ENCODE measurements at regions not wholly inside any gene's neighbourhood (a gene's known extent, or its start where the extent isn't known, plus 50 kb on each side); places are given as distances from the start of the nearest gene placed in this dataset.

DNA sequence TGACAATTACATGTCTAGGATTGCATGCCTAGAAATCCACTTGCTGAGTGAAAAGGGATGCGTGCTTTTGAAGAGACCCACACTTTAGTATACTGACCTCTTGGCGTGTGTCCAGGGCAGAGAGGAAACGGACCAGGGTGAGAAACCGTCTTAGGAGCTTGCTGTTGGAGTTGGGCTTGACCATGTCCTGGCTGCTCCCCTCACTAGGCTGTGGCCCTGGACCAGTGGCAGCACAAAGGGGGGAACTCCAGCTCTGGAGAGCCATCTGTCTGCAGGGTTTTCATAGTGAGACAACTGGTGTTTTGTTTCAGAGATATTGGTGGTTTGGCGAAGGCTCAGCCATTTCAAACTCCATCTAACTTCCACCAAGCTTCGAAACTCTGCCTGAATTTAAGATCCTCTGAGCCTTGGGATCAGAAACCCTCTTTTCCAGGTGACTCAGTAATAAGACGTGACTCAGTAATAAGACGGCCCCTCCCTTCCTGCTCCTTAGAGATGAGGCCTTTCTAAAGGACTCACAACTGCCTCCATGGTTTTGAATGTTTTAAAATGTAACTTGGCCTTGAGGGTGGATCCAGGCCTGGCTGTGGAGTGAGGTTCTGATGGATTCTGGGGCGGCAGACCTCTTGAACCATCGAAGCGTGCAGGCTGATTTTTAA, 165.8 kb downstream of the MELK start:
- H3K4me3 ChIP-seq (ENCODE audit: control insufficient read depth, low read depth, low read length), result no peak overlapping the region
- TF ChIP-seq, protein P1, sequence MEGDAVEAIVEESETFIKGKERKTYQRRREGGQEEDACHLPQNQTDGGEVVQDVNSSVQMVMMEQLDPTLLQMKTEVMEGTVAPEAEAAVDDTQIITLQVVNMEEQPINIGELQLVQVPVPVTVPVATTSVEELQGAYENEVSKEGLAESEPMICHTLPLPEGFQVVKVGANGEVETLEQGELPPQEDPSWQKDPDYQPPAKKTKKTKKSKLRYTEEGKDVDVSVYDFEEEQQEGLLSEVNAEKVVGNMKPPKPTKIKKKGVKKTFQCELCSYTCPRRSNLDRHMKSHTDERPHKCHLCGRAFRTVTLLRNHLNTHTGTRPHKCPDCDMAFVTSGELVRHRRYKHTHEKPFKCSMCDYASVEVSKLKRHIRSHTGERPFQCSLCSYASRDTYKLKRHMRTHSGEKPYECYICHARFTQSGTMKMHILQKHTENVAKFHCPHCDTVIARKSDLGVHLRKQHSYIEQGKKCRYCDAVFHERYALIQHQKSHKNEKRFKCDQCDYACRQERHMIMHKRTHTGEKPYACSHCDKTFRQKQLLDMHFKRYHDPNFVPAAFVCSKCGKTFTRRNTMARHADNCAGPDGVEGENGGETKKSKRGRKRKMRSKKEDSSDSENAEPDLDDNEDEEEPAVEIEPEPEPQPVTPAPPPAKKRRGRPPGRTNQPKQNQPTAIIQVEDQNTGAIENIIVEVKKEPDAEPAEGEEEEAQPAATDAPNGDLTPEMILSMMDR (conservative IDR thresholded peaks at IDR 0.05; ENCODE audit: control insufficient read depth, insufficient read depth, low read depth, low read length), result no peak
- DNase-seq (ENCODE audit: low read depth), result peak; percentile 64

DNA sequence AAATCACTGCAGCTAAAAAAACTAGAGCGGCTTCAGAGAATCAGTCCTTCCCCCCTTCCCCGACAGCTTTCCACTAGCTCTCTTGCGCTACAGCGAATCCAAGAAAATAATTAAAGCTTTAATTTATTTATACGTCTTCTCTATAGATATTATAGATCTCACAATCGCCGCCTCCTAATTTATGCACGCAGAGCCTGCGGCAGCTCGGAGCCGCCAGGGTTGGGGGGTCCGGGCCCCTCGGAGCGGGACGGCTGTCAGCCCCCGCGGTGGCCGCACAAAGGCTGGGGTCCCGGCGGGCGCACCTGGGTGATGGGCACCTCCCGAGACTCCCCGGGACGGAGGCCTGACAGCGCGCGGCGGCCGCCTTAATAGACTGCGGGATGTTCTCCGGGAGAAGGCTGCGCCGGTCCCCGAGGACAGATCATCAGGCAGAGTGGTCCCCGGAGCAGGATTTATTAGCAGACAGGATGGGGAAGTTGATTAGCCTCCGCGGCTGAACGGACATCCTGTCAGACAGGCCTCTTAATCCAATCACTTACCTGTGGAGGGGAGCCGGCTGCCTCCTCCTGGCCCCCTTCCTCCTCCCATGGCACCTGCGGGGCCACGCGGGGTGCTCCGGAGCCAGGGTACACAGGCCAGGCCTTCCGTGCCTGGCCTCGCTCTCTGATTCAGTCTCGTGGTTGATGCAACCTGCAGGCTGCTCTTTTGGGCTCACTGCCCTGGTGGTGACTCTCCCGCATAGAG, 166.8 kb downstream of the MELK start:
- DNase-seq (ENCODE audit: low read depth), result no peak
- TF ChIP-seq, protein P1 (conservative IDR thresholded peaks at IDR 0.05; ENCODE audit: control insufficient read depth, insufficient read depth, low read depth, low read length), result no peak
- no peak overlapping the region for H3K4me3 ChIP-seq (ENCODE audit: control insufficient read depth, low read depth, low read length)

DNA sequence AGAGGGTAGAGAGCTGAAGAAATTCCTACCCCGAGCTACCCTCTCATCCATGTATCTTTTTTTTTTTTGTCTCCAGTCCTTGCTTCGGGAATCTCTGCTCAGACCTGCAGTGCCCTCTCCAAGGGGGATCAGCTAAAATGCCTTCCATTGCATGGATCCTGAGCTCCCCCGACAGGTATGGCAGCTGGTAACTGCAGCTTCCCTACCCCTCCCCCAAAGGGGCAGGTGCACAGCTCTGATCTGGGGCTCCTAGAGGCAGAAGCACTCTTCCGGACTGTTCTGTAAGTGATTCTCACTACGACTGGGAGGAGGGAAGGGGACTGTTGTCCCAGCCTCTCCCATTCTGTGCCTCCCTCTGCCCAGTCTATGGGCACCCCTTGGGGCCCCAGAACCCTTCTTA, 169.6 kb downstream of the MELK start:
- no peak for DNase-seq (ENCODE audit: low read depth)
- TF ChIP-seq, protein P1 (conservative IDR thresholded peaks at IDR 0.05; ENCODE audit: control insufficient read depth, insufficient read depth, low read depth, low read length), result no peak
- no peak overlapping the region for H3K4me3 ChIP-seq (ENCODE audit: control insufficient read depth, low read depth, low read length)

DNA sequence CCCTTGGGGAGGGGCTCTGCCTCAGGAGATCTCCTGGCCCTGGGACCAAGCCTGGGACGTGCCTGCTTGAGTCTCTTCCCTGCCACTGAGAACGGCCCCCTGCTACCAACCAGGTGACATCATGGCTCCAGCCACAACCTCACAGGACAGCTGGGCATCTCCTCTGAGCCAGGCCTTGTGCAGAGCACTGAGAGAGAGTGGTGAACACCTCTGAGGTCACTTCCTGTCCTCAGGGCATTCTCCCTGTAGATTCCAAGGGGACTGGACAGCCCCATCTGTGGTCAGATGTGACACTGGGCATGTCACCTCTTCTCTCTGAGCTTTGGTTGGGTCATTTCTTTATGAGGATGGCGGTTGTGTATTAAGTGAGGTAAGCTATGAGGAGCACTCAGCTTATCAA, 172.0 kb downstream of the MELK start:
- TF ChIP-seq, protein P1 (conservative IDR thresholded peaks at IDR 0.05; ENCODE audit: control insufficient read depth, insufficient read depth, low read depth, low read length), result no peak
- no peak for DNase-seq (ENCODE audit: low read depth)
- no peak overlapping the region for H3K4me3 ChIP-seq (ENCODE audit: control insufficient read depth, low read depth, low read length)

DNA sequence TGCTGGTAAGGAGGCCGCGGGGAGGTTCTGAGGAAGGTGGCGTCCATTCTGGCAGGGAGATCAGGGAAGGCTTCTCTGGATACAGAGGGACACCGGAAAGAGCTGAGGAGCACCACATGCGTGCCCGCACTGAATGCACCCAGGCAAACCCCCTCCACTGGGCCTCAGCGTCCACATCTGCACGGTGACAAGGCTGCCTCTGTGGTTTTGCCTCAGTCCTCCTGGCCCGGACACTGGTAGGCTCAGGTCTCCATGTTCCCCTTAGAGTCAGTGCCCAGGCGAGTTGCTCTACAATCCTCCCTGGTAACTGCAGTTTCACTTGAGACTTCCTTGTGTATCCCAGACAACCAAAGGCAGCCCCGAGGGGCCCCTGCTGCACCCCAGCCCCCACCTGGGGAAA, 173.3 kb downstream of the MELK start:
- H3K4me3 ChIP-seq (ENCODE audit: control insufficient read depth, low read depth, low read length), result no peak overlapping the region
- TF ChIP-seq, protein P1 (conservative IDR thresholded peaks at IDR 0.05; ENCODE audit: control insufficient read depth, insufficient read depth, low read depth, low read length), result no peak
- DNase-seq (ENCODE audit: low read depth), result no peak

DNA sequence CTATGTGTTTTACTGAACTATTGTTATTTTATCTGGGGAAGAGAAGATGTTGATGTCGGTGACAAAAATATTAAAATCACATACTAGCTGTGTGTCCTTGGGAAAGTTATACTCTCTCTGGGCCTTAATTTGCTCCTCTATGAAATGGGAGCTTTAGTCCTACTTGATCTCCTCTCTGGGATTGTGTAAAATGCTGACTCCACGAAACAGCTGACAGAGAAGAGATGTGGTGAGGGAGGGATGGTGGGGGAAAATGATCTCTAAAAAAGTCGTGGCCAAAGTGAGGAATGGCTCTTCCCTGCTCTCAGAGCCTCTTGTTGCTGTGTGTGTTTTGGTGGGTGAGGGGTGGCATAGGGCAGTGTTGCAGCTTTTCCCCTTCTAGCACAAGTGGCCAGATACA, 173.7 kb downstream of the MELK start:
- TF ChIP-seq, protein P1 (conservative IDR thresholded peaks at IDR 0.05; ENCODE audit: control insufficient read depth, insufficient read depth, low read depth, low read length), result no peak

More for the DNA sequence above, 173.7 kb downstream of the MELK start:
- H3K4me3 ChIP-seq (ENCODE audit: control insufficient read depth, low read depth, low read length), result no peak overlapping the region
- DNase-seq (ENCODE audit: low read depth), result no peak

All from fibroblast of mammary gland (primary cell).